Choroid plexus epithelial cell (primary cell): ENCODE measurements at regions not wholly inside any gene's neighbourhood (a gene's known extent, or its start where the extent isn't known, plus 50 kb on each side); places are given as distances from the start of the nearest gene placed in this dataset.

Experiments
- DNase-seq: peaks from one replicate; pipeline ENCODE4 v3.0.0-alpha.2; 2010; ENCODE audit warnings: low read depth
- H3K4me3 ChIP-seq: 2 replicates; pipeline ENCODE4 v1.5.1; 2011; ENCODE audit warnings: low read depth, mild to moderate bottlenecking, control low read depth, low read length, moderate library complexity
- TF ChIP-seq, protein P1 (sequence below): conservative IDR thresholded peaks from 2 replicates; pipeline ENCODE4 v1.5.1; 2011; ENCODE audit warnings: low read depth, mild to moderate bottlenecking, control low read depth, inconsistent platforms, low read length, moderate library complexity

DNA sequence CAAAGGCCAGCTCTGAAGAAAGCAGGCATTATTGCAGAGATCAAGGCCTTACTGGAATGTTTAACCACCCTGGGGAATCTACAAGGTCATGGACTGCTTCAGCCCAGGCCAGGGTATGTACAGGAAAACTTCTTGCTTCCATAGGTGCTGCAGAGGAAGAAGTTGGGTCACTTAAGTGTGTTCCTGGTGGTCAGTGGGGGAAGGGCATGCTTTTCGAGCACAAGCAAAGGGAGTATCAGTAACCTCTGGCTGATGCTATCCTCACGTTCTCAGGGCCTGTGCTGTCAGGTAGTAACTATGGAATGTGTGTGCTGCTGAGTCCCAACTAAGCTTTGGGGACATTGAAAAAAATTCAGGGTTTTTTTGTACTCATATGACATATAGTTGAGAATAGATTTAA, 234.0 kb upstream of the SP4 start:
- no peak overlapping the region for H3K4me3 ChIP-seq
- DNase-seq: no peak
- TF ChIP-seq, protein P1, sequence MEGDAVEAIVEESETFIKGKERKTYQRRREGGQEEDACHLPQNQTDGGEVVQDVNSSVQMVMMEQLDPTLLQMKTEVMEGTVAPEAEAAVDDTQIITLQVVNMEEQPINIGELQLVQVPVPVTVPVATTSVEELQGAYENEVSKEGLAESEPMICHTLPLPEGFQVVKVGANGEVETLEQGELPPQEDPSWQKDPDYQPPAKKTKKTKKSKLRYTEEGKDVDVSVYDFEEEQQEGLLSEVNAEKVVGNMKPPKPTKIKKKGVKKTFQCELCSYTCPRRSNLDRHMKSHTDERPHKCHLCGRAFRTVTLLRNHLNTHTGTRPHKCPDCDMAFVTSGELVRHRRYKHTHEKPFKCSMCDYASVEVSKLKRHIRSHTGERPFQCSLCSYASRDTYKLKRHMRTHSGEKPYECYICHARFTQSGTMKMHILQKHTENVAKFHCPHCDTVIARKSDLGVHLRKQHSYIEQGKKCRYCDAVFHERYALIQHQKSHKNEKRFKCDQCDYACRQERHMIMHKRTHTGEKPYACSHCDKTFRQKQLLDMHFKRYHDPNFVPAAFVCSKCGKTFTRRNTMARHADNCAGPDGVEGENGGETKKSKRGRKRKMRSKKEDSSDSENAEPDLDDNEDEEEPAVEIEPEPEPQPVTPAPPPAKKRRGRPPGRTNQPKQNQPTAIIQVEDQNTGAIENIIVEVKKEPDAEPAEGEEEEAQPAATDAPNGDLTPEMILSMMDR: no peak

DNA sequence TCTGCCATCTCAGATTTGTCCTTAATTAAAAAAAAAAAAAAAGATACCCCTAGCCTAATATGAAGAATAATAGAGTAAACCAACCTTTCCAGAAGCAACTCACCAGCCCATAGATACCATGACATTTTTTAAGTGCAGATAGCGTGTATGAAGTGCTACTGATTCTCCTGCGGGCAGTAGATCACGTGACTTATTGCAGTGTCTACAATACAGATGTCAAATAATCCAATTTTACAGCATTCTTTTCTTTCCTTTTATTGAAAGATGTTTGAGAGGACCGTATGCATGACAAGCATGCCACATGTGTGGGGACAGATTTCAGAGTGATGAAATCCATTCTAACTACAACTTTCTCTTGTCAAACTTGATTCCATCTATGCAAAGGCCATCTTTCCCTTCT, 232.9 kb upstream of the SP4 start:
- TF ChIP-seq, protein P1: no peak
- no peak for DNase-seq
- H3K4me3 ChIP-seq: no peak overlapping the region

DNA sequence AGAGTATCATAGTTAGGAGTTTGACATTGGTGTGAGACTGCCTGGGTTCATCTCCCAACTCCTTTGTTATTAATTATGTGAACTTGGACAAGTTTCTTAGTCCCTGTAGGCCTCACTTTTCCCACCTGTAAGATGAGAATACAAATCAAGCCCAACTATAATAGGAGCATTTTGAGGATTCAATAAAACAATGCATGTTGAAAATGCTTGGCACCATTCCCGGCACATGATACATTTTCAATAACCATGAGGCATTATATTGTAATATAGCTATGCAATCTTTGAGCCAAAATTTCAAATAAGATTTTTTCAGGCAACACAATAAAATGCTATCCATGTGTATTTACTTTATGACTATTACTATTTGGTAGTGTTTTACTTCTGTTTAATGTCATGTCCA, 229.0 kb upstream of the SP4 start:
- no peak for DNase-seq
- no peak overlapping the region for H3K4me3 ChIP-seq
- TF ChIP-seq, protein P1: no peak

DNA sequence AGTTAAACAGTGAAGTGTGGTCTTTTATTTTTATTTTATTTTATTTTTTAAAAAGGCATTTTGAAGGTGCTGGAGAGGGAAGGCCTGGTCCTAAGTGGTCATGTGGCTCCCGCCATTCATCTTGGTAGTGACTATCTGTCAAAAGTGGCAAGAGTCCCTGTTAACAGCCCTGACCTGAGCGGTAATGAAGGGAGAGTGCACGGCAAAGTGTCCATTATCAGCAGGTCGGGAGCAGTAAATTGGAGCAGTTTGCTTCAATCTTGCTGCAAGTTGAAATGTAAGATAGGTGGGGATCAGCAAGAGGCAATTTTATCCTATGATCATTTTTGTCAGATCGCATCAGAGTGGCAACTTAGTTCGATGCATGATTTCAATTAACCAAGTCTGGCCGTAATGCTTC, 227.4 kb upstream of the SP4 start:
- TF ChIP-seq, protein P1: no peak
- no peak overlapping the region for H3K4me3 ChIP-seq
- no peak for DNase-seq

DNA sequence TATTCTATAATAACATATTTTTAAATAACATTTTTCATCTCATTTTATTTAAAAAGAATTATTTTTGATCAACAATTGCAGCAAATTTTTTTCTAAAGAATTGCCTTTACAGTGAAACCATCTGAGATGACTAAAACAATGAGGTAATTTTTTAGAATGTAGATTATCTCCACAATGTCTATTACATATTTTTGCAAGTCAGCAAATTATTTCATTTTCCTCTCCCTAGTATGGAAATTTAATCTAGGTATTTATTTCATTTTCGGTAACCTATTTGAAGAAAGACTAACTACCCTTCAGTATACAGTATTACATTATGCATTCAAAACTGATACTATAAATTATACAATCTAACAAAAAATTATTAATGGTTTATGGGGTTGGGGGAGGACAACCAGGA, 213.2 kb upstream of the SP4 start:
- TF ChIP-seq, protein P1: no peak
- DNase-seq: no peak
- H3K4me3 ChIP-seq: no peak overlapping the region

DNA sequence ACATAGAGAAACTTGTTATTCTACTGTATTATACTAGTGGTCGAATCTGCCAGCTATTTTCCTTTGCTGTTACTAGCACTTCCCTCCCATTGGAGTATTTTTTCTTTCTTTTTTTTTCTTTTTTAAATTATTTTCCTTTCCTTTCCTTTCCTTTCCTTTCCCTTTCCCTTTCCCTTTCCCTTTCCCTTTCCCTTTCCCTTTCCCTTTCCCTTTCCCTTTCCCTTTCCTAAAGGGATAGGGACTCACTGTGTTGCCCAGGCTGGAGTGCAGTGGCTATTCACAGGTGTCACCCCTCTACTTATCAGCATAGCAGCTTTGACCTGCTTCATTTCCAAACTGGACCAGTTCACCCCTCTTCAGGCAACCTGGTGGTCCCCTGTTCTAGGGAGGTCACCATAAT, 212.6 kb upstream of the SP4 start:
- TF ChIP-seq, protein P1: no peak
- DNase-seq: no peak
- H3K4me3 ChIP-seq: no peak overlapping the region

DNA sequence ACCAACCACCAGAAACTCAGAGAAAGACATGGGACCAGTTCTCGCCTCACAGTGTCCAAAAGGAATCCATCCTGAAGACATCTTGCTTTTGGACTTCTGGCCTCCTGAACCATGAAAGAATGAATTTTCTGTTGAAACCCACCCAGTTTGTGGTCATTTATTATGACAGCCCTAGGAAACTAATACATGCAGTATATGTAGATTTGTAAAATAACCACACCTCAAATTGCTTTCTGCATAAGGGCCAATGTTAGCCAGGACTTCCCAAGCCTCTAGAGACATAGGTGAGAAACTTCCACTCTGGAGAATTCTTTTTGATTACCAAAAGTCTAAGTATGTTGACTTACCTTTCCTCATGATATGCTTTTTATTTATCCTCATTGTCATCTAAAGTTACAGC, 210.5 kb upstream of the SP4 start:
- TF ChIP-seq, protein P1: no peak
- DNase-seq: no peak
- no peak overlapping the region for H3K4me3 ChIP-seq
